Fibroblast of pulmonary artery (primary cell): ENCODE measurements at regions not wholly inside any gene's neighbourhood (a gene's known extent, or its start where the extent isn't known, plus 50 kb on each side); places are given as distances from the start of the nearest gene placed in this dataset.
"Not testable (repeated sequence)": the region's sequence is repeated elsewhere in the genome, so short reads cannot be mapped to it uniquely, and the experiment has no call there.

Experiments
- DNase-seq: peaks from one replicate; pipeline ENCODE4 v3.0.0-alpha.2; 2010; ENCODE audit warnings: low read depth
- H3K4me3 ChIP-seq: replicated peaks from 2 replicates; pipeline ENCODE4 v1.5.1; 2011; ENCODE audit warnings: low read depth, mild to moderate bottlenecking, control low read depth, low read length, moderate library complexity
- CTCF ChIP-seq: IDR thresholded peaks from 2 replicates; pipeline ENCODE4 v1.5.1; 2011; ENCODE audit warnings: mild to moderate bottlenecking, control low read depth, low read length, inconsistent platforms; ENCODE audit errors: missing control alignments

- no peak for TF ChIP-seq CTCF
- no peak overlapping the region for H3K4me3 ChIP-seq
- no peak for DNase-seq
Observed at GRCh38 chr3:106065831-106066230, 197.0 kb upstream of the CBLB start.

- DNase-seq, result no peak
- H3K4me3 ChIP-seq, result no peak overlapping the region
- TF ChIP-seq CTCF, result no peak
Observed at GRCh38 chr3:106067711-106068110, 198.9 kb upstream of the CBLB start.

- no peak for TF ChIP-seq CTCF
- peak; percentile 39 for DNase-seq
- H3K4me3 ChIP-seq, result no peak overlapping the region
Observed at GRCh38 chr3:106068381-106068780, 199.6 kb upstream of the CBLB start.

GRCh38 chr3:106068795-106069194 is 200.0 kb upstream of the CBLB start:
- peak; percentile 72 for DNase-seq
- TF ChIP-seq CTCF, result no peak
- no peak overlapping the region for H3K4me3 ChIP-seq

GRCh38 chr3:106070187-106070586 is 201.4 kb upstream of the CBLB start:
- no peak overlapping the region for H3K4me3 ChIP-seq
- no peak for DNase-seq
- TF ChIP-seq CTCF, result no peak

GRCh38 chr3:106071306-106071705 is 202.5 kb upstream of the CBLB start:
- DNase-seq, result no peak
- no peak overlapping the region for H3K4me3 ChIP-seq
- no peak for TF ChIP-seq CTCF

GRCh38 chr3:106072596-106072995 is 203.8 kb upstream of the CBLB start:
- H3K4me3 ChIP-seq, DNase-seq: not testable (repeated sequence)

GRCh38 chr3:106073806-106074205 is 205.0 kb upstream of the CBLB start:
- not testable (repeated sequence) for DNase-seq, H3K4me3 ChIP-seq

GRCh38 chr3:106075731-106076130 is 206.9 kb upstream of the CBLB start:
- DNase-seq, result not testable (repeated sequence)

More at GRCh38 chr3:106075731-106076130, 206.9 kb upstream of the CBLB start:
- not testable (repeated sequence) for H3K4me3 ChIP-seq
